GM12874 (cell line): ENCODE measurements at regions not wholly inside any gene's neighbourhood (a gene's known extent, or its start where the extent isn't known, plus 50 kb on each side); places are given as distances from the start of the nearest gene placed in this dataset.

Source experiments
- TF ChIP-seq, protein P1 (sequence below): IDR thresholded peaks from 2 replicates; pipeline ENCODE4 v1.5.1; 2011; ENCODE audit warnings: low read depth, mild to moderate bottlenecking, control low read depth, low read length, moderate library complexity; ENCODE audit not compliant: insufficient read depth

GRCh38 chr12:131494741-131495524 is 216.0 kb upstream of the SFSWAP start:
- TF ChIP-seq, protein P1, sequence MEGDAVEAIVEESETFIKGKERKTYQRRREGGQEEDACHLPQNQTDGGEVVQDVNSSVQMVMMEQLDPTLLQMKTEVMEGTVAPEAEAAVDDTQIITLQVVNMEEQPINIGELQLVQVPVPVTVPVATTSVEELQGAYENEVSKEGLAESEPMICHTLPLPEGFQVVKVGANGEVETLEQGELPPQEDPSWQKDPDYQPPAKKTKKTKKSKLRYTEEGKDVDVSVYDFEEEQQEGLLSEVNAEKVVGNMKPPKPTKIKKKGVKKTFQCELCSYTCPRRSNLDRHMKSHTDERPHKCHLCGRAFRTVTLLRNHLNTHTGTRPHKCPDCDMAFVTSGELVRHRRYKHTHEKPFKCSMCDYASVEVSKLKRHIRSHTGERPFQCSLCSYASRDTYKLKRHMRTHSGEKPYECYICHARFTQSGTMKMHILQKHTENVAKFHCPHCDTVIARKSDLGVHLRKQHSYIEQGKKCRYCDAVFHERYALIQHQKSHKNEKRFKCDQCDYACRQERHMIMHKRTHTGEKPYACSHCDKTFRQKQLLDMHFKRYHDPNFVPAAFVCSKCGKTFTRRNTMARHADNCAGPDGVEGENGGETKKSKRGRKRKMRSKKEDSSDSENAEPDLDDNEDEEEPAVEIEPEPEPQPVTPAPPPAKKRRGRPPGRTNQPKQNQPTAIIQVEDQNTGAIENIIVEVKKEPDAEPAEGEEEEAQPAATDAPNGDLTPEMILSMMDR, result no peak

DNA sequence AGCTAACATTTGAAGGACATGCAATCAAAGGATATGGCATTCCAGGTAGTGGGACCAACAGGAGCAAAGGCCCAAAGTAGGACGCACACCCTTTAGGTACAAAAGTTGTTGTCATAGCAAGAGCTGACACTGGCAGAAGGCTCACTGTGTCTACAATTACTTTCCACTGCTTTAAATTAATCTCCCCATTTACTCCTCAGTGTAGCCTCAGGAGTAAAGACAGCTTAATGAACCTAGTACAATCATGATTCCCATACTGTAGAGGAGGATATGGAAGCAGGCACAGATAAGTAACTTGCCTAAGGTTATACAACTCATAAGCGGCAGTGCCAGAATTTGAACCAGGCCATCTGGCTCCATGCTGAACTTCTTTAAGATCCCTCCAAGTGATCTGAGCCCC is 212.9 kb upstream of the SFSWAP start:
- TF ChIP-seq, protein P1, result no peak

- TF ChIP-seq, protein P1, result no peak
Measured at GRCh38 chr12:131499160-131499863, 211.6 kb upstream of the SFSWAP start.

GRCh38 chr12:131499864-131500190 is 211.1 kb upstream of the SFSWAP start:
- TF ChIP-seq, protein P1, result no peak

DNA sequence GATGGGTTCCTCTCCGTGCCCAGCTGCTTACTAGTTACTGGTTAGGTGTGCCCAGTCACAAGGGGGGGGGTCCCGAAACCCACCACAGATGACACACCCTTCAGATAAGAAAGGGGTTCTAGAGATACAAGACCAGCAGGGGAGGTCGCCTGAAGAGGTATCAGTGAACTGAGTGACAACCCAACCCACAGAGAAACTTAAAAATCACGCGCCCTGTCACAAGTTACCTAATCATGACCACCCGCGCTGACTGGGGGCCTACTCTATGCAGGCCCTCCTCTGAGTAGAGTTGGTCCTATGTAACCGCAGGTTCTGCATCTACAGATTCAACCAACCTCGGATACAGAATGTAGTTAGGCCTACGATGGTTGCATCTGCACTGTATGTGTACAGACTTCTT is 210.3 kb upstream of the SFSWAP start:
- TF ChIP-seq, protein P1, result no peak

DNA sequence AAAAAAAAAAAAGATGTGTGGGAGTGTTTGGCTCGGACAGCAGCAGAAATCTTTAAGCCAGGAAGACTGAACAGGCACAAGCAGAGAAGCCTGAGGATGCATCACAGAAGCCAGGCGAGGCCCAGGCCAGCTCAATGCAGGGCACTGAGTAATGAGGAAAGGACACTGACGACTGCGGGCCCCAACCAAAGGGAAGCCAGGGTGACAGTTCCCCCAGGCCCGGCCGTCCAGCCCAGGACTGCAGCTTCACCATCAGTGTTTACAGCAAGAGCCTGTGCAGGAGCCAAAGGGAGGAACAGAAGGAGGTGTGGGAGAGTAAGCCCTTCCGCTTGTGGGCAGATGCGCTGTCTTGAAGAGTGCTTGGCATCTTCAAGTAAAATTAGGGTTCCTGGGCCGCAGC is 205.3 kb upstream of the SFSWAP start:
- TF ChIP-seq, protein P1, result no peak

DNA sequence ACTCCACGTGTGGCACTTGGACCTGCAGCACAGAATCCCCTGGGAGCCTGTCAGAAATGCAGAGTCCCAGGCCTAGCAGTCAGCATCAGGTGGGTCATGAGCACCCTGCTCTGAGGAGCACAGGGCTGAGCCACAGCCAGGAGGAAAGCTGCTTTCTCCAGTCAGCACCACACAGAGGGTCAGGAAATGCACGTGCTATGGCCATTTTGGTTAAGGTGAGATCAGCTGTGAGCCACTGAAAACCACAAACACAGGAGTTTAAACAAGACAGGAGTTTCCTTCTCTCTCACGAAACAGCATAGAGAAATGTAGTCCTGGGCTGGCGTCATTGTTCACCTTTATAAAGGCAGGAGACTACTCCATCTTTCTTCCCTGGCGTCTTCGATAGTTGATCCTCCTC is 204.5 kb upstream of the SFSWAP start:
- TF ChIP-seq, protein P1, result no peak
